HCT116 (cell line): ENCODE measurements at regions not wholly inside any gene's neighbourhood (a gene's known extent, or its start where the extent isn't known, plus 50 kb on each side); places are given as distances from the start of the nearest gene placed in this dataset.

Experiments used
- CBX3 ChIP-seq: IDR thresholded peaks from 2 replicates; pipeline ENCODE4 v1.6.1; 2012; ENCODE audit warnings: low read depth
- CEBPB ChIP-seq: IDR thresholded peaks from 2 replicates; pipeline ENCODE4 v1.6.1; 2012; ENCODE audit warnings: low read depth
- EZH2 ChIP-seq: fragments of 200-600 bp; sonication (generic); IDR thresholded peaks from 2 replicates; pipeline ENCODE4 v1.6.1; 2017; ENCODE audit warnings: antibody characterized with exemption, mixed run types
- EZH2phosphoT487 ChIP-seq: fragments of 200-600 bp; IDR thresholded peaks from 2 replicates; pipeline ENCODE4 v1.6.1; 2018; ENCODE audit warnings: antibody characterized with exemption, borderline replicate concordance
- POLR2A ChIP-seq: IDR thresholded peaks from 2 replicates; pipeline ENCODE4 v1.7.0; 2011; ENCODE audit warnings: borderline replicate concordance; ENCODE audit not compliant: insufficient read depth, insufficient read length; ENCODE audit errors: extremely low read depth
- POLR2AphosphoS5 ChIP-seq: IDR thresholded peaks from 2 replicates; pipeline ENCODE4 v1.6.1; 2011; ENCODE audit warnings: mild to moderate bottlenecking, low read depth, low read length, moderate library complexity
- SIN3A ChIP-seq: IDR thresholded peaks from 2 replicates; pipeline ENCODE4 v1.6.1; 2012; ENCODE audit warnings: low read depth
- SP1 ChIP-seq: IDR thresholded peaks from 2 replicates; pipeline ENCODE4 v1.6.1; 2012; ENCODE audit warnings: low read depth
- SRF ChIP-seq: IDR thresholded peaks from 2 replicates; pipeline ENCODE4 v1.6.1; 2012; ENCODE audit warnings: low read depth
- ZNF274 ChIP-seq: fragments of 200-500 bp; sonication (Bioruptor generic); IDR thresholded peaks from 2 replicates; pipeline ENCODE4 v1.6.1; 2014; ENCODE audit warnings: mild to moderate bottlenecking, low read depth, low read length, inconsistent platforms
- TF ChIP-seq, protein P1 (sequence below), 3 experiments: fragments of 200-600 bp in 1 of 3; sonication (generic) in 1 of 3; IDR thresholded peaks in 2 of 3; conservative IDR thresholded peaks in 1 of 3; 2 replicates each; pipeline ENCODE4 v1.5.1; 2012 to 2017; ENCODE audit warnings: low read depth in 2 of 3, low read length in 2 of 3, antibody characterized with exemption in 1 of 3, borderline replicate concordance in 1 of 3, control low read depth in 1 of 3, mild to moderate bottlenecking in 1 of 3, mixed read lengths in 1 of 3, mixed run types in 1 of 3, moderate library complexity in 1 of 3; ENCODE audit not compliant: insufficient read depth in 1 of 3
- TF ChIP-seq, protein P2 (sequence below): IDR thresholded peaks from 2 replicates; pipeline ENCODE4 v1.6.1; 2012

DNA sequence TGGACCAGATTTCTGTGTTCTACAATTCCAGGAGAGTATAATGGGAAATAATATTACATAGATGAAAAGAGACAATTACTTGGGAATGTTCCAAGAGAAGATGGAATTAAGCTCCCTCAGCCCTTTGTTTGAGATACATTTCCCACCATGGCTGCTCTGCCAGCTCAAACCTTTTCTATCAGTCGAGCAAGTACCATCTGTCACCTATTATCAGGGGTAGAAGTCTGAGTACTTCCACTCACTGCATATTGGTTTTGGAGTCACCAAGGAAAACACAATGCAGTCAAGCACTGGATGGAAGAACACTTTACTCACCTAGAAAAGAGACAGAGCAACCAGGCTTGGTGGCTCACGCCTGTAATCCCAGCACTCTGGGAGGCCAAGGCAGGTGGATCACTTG is 270.4 kb upstream of the FAR2 start:
- TF ChIP-seq EZH2phosphoT487 (no peak), SIN3A (no peak), SRF (no peak), CBX3 (no peak), POLR2A (no peak), CEBPB (no peak), EZH2 (no peak), POLR2AphosphoS5 (no peak), SP1 (no peak), ZNF274 (no peak)
- TF ChIP-seq, protein P1, sequence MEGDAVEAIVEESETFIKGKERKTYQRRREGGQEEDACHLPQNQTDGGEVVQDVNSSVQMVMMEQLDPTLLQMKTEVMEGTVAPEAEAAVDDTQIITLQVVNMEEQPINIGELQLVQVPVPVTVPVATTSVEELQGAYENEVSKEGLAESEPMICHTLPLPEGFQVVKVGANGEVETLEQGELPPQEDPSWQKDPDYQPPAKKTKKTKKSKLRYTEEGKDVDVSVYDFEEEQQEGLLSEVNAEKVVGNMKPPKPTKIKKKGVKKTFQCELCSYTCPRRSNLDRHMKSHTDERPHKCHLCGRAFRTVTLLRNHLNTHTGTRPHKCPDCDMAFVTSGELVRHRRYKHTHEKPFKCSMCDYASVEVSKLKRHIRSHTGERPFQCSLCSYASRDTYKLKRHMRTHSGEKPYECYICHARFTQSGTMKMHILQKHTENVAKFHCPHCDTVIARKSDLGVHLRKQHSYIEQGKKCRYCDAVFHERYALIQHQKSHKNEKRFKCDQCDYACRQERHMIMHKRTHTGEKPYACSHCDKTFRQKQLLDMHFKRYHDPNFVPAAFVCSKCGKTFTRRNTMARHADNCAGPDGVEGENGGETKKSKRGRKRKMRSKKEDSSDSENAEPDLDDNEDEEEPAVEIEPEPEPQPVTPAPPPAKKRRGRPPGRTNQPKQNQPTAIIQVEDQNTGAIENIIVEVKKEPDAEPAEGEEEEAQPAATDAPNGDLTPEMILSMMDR (IDR thresholded peaks at IDR 0.05 in 2 of 3, conservative IDR thresholded peaks at IDR 0.05 in 1 of 3; ENCODE audit: borderline replicate concordance in 1 of 3, insufficient read depth in 1 of 3, low read depth in 2 of 3, low read length in 2 of 3): no peak
- TF ChIP-seq, protein P2, sequence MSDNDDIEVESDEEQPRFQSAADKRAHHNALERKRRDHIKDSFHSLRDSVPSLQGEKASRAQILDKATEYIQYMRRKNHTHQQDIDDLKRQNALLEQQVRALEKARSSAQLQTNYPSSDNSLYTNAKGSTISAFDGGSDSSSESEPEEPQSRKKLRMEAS: no peak
